ENCODE measurements at regions not wholly inside any gene's neighbourhood (a gene's known extent, or its start where the extent isn't known, plus 50 kb on each side); places are given as distances from the start of the nearest gene placed in this dataset.

DNA sequence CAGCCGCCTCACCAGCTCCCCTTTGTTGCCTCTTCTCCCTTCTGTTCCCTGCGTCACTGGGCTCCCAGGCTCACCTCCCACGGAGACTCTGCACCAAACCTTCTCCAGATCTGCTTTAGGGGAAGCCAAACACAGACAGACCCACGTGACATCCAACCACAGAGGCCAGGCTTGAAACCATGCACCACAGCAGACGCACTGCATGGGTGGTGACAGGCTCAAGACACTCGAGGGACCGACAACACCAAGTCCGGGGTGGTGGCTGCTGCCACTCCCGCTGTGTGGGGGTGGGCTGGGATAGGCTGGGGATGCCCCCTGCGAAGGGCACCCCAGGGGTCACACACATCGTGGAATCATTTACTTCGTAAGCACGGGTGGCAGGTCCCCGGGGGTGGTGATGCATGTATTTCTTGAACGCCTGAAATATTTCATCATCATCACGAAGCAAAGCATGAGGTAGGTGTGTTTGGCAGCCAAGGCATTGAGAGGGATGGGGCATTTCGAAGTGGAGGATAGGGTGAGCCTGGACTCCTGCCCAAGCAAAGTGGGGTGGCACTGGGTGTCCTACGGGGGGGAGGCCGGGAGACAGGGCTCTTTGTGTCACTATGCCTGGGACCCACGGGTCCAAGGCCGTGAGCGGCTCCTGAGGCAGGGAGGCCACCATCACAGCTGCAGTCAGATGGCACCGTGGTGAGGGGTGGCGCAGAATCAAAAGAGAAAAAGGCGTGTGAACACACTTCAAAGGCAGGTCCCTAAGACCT, 66.8 kb upstream of the RFLNA start:
- DNase-seq, result no peak

DNA sequence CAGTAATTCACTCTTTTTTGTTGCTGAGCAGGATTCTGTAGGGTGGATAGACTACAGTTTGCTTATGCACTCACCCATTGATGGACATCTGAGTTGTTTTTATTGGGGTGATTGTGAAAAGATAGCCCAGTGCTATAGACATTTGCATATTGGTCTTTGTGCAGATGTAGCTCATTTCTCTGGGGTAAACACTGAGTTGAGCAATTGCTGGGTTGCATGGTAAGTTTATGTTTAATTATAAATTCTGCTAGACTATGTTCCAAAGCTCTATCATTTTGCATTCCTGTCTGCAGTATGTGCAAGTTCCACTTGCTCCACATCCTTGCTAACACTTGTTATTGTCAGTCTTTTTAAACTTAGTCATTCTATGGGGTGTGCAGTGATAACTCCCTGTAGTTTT, 65.4 kb upstream of the RFLNA start:
- no peak for DNase-seq

DNA sequence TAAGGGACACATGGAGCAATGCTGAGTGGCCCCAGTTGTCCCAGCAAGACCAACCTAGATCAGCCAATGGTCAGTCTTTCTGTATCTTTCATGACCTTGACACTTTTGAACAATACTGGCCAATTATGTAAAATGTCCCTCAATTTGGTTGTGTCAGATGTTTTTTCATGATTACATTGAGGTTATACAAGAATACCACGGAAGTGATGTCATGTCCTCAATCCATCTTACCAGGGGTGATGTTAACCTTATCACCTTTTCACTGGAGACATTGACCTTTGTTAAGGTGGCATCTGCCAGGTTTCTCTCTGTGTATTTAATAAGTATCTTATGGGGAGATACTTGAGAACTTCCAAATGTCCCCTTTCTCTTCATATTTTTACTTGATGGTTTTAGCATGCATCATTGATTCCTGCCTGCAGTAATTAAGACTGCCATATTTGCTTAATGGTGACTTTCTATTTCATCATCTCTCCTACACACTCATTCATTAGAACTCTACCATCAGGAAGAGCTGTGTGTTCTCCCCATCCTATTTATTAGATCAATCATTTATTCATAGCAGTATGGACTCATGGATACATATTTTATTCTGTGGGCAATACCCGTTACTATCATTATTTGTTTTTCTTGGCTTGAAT, 64.7 kb upstream of the RFLNA start:
- no peak for DNase-seq

DNA sequence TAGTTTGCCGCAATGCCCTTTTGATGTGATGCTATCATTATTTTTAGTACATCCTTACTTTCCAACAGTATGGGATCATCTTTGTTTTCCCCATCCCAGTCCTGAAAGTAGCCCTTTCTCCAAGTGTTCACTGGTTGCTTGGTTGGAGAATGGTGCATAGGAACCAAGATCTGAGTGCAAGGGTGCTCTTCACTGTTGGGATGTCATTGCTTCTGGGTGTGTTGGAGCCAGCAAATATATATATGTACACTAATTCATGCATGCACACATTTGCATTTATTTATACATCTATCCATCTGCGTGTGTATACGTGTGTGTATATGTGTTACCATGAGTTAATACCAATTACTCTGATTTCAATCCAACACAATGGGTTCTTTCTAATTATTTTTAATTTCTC, 64.1 kb upstream of the RFLNA start:
- DNase-seq, result no peak

DNA sequence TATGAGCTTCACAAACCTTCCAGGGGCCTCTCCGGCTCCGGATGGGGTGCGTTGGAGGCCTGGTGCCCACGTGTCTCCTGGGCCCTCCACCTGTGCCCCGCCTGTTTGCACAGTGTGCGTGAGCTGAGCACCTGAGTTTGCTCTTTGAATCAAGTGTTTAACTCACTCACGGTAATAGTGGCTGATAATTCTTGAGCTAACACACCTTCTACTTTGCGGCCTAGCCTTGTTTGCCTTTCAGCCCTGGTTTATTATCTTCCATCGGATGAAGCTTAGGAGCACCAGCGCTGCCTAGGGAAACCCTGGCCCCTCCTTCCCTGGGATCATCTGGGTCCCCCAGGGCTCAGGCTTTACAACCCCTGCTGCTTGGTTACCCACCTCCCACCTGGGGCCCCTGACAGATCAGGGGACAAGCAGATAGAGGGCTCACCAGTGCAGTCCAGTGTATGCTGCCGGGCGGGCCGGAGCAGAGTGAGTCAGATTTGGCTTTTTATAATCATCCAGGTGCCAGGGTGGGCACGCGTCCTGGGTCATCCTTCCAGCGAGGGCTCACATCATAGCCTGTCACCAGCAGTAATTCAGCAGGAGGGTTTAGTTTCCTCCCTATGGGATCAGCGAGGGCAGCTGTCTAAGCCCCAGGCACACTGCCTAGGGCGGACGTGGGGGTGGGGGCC, 62.8 kb upstream of the RFLNA start:
- DNase-seq, result no peak

DNA sequence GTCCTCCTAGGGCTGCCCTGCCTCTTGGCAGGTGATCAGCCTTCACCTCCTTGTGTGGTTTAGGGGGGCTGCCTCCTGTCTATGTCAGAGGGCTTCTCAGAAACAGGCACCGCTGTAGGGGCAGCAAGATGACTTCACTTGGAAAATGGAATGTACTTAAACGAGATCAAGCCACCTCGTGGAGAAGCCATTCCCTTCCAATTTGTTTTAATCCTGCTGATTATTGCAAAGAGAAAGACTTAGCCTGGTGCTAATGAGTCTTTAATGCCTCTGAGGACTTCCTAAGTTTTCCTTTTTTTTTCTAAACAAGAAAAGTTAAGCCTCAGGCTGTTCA, 62.3 kb upstream of the RFLNA start:
- DNase-seq, result no peak

DNA sequence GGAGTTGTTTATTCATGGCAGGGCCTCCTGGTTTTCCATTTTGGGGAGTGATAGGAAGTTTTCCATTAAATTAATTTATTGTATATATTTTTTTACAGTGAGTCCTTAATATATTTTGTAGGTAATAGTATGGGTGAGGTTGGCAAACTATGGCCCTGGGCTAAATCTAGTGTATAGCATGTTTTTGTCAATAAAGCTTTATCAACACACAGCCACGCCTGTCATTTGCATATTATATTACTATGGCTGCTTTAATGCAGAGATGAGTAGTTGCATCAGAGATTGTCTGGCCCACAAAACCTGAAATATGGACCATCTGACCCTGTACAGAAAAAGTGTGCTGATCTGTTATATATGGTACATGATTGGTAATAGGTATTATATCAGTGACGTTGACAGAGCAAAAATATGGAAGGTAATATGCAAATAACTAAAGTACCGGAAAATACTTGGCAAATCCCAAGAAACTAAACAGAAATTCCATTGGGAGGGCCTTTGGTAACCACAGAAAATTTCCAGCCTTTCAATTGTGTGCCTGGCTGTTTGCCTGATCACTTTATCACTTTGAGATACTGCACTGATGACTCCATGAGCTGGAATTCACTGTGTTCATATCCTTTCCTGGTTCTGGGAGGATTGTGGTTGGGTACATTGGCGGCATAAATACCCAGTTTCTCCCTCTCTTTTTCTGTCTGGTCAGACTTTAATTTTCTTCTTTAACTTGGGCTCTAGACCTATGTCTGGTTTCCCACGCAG, 61.7 kb upstream of the RFLNA start:
- DNase-seq, result no peak

DNA sequence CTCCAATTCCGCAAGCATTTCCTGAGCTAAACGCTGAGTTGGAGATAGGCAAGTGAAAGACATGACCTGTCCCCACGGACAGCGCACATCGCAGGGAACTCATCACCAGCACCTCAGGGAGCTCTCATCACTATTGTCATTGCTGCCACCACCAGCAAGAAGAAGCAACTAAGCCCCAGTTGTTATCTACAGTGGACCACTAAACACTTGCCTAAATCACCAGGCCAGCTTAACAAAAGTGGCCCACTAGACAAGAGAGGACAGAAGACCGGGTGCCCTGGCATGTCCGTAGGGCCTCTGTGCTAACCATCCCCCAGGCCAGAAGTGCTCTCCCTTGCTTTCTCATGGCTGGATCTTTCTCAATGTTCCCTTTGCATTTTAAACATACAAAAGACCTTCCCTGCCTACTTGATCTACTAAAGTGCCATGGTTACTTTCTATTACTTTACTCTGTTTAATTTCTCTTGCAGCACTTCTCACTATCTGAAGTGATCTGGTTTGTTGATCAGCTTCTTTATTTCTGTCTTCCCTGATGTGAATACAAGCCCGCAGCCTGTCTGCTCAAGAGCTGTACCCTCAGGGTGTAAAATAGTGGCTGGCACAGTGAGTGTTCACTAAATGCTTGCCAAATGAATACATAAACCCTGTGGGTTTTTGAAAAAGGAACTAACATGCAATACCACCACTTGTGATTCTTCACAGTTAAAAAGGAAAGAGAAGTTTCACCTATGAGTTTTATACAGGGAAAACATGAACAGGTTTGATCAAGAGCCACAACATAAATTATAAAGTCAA, 60.9 kb upstream of the RFLNA start:
- DNase-seq, result no peak

DNA sequence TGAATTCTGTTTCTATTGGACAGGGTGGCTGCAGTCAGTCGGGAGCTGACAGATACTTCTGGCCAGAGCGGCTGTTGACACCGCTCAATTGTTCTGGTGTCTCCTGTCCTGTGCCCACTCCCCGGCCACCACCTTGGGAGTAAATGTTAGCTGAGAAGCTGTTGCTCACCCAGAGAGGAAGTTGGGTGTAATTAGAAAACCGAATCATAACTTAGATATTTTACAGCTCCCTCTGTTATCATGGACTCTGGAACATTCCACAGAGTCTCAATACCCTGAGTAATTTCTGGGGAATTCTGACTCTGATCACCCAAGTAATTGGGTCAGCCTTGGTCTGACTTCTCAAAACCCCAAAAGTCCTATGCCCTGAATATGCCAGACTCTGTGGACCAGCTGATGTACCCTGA, 58.3 kb upstream of the RFLNA start:
- DNase-seq, result no peak

DNA sequence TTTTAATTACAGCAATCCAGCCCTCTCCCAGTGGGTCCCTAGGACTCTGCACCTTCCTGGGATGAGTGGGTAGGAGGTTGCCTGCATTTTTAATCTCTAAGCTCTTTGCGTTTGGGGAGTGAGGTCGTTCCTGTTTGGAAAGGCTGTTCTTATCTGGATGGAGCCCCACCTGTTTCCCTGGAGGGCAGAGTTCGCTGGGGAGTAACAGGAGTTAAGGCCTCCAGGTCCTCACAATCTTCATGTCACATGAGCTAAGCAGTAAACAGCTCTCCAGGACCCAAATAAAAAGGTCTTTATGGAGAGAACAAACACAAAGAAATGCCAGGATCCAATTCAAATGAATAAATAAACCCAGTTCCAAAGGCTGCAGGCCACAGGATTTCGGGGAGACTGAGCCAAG, 56.0 kb upstream of the RFLNA start:
- no peak for DNase-seq

DNA sequence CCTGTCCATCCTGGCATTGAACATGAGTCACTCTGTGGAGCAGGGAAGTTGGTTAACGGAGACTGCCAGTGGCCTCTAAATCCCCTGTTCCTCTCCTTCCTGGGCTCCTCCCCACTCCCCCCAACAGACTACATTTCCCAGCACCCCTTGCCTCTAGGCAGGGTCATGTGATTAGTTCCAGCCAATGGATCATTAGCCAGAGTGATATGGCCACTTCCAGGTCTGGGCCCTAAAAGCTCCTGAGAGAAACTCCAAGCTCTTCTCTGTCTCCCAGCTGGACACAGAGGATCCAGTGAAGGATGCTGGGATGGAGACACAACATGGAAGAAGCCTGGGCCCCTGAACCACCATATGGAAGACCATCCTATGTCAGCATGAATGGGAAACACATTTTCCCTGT, 54.4 kb upstream of the RFLNA start:
- no peak for DNase-seq

DNA sequence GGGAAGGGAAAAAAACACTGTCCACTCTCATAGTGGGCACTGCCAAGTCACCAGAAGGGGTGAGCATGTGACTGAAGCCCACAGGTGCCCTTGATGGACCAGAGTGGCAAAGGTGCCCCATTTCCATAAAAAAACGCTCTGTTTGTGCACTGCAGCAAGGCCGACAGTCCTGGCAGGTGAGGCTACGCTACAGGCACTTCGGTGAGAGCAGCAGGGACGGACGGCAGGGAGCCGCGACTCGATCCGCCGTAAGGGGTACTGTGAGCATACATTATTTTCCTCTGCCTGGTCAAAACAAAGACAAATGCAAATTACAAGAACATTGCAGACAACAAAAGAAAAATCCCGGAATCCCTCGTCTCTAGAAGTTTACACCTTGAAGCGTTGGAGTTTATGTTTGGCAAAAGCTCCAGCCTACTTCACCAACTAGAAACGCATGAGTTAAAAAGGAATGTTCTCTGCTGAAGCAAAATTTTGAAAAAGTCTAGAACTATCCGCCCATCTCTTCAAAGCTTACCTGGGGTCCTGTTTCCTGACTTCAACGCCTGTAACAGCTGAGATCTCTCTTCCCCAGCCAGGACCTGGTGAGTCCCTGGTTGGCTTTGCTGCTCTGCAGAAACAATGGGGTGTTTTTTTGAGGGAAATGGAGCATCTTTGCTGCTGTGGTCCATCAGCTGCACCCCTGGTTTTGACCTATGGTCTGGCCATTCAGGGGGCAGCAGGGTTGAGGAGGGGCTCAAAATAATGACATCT, 52.9 kb upstream of the RFLNA start:
- DNase-seq, result no peak

DNA sequence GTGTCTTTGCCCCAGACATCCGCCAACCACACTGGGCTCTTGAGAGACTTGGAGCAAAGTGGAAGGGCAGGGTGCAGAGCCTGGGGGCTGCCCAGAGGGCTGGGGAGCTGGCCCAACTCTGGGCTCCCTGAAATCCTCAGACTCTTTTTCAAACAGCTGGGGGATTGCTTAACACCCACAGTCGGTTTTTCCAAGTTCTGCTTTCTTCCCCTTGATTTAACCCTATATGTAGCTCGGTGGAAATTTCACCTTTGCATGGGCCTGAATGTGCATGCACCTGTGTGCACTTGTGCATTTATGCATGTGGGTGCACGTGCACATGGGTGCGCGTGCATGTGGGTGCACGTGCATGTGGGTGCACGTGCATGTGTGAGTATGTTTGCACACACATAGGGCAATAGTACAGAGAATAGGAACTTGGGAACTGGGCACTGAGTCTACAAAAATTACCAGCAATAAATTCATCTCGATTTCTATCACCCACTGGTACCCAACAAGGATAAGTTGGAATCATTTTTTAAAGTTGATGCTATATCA, 52.3 kb upstream of the RFLNA start:
- no peak for DNase-seq

DNA sequence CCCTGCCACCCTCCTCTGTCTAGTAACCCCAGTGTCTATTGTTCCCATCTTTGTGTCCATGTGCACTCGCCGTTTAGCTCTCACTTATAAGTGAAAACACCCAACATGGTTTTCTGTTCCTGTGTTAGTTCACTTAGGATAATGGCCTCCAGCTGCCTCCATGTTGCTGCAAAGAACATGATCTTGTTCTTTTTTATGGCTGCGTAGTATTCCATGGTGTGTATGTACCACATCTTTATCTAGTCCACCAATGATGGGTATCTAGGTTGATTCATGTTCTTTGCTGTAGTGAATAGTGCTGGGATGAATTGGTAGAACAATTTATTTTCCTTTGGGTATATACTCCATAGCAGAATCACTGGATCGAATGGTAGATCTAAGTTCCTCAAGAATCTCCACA, 51.0 kb upstream of the RFLNA start:
- no peak for DNase-seq

Measured in GDM1 (cell line).